Fibroblast of the conjunctiva (primary cell): ENCODE measurements at regions not wholly inside any gene's neighbourhood (a gene's known extent, or its start where the extent isn't known, plus 50 kb on each side); places are given as distances from the start of the nearest gene placed in this dataset.

Source experiments
- DNase-seq: peaks from one replicate; pipeline ENCODE4 v3.0.0-alpha.2; 2010; ENCODE audit warnings: low read depth

GRCh38 chr2:62302631-62303435 lies 106.9 kb downstream of the B3GNT2 start:
- DNase-seq, result no peak

- DNase-seq, result no peak
These were observed 105.0 kb downstream of the B3GNT2 start for GRCh38 chr2:62300925-62301324.

- no peak for DNase-seq
These were observed 101.7 kb downstream of the B3GNT2 start for GRCh38 chr2:62297624-62298010.

DNA sequence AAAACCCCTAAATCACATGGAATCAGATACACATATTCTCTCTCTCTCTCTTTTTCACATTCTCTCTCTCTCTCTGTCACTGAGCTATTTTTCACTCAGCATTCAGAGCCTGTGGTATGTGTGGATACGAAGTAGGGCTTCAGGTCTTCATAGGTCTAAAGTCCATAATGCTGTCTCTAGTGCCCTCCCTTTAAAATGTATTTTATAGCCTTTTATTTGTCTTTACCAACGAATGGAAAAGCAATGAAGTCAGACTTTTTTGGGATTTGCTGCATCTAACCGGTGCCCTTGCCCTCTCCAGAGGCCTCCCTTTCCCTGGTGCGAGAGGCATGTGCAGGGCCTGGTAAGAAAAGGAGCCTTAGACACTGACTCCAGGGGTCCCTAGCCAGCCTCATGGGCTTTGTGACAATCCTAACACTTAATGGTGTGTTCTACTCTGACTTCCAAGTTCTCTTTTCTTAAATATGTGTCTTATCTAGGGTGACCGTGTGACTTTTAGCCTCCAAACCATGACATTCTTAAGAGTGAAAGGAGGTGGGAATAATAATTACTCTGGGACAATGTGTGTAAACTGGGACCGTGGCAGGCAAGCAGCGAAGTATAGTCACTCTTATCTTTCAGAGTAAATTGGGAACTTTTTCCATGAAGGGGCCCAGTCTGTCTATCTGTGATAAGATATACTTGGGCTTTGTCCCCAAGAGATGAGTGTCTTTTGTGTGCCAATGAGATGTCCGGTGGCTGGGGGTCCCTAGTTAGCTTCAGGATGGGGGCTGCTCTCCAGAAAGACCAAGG lies 101.1 kb downstream of the B3GNT2 start:
- no peak for DNase-seq

GRCh38 chr2:62296034-62296831 lies 100.3 kb downstream of the B3GNT2 start:
- DNase-seq, result no peak

GRCh38 chr2:62293490-62294271 lies 97.8 kb downstream of the B3GNT2 start:
- no peak for DNase-seq

- no peak for DNase-seq
These were observed 97.2 kb downstream of the B3GNT2 start for GRCh38 chr2:62293151-62293489.

DNA sequence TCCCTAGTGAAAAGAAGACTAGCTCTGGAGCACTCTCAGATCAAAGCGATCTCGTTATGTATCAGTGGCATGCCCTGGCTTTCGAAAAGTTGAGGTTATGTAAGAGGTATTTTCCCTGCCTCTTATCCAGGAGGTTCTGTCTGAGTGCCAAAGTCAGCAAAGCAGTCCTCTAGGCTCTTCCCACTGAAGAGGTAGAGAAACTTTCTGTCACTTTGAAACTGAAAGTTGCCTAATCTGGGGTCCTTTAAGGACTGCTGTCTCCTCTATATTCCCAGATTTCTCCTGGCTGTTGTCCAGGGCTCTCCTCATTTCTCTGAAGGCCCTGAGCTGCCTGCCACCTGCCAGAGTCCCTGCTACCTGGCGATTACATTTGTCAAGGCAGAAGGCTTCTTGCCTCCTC lies 96.3 kb downstream of the B3GNT2 start:
- DNase-seq, result no peak

DNA sequence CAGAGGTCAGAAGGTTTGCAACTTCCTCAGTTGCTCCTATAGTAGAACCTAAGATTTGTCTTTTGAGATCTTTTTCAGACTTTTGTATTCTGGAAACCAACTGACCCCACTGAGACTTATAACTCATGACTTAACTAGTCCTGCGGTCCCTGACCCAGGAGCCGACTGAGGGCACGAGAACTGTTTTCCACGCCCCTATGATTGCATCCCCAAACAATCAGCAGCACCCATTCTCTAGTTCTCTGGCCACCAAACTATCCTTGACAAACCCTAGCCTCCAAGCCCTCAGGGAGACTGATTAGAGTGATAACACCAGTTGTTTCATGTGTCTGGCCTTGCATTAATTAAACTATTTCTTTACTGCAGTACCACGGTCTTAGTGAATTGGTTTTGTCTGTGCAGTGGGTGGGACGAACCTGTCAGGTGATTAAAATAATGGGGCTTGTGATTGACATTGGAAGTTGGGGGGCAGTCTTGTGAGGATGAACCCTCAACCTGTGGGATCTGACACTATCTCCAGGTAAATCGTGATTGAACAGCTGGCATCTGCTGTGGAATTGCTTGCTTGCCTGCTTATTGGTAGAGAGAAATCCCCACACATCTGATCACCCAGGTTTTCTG lies 95.7 kb downstream of the B3GNT2 start:
- DNase-seq, result no peak

DNA sequence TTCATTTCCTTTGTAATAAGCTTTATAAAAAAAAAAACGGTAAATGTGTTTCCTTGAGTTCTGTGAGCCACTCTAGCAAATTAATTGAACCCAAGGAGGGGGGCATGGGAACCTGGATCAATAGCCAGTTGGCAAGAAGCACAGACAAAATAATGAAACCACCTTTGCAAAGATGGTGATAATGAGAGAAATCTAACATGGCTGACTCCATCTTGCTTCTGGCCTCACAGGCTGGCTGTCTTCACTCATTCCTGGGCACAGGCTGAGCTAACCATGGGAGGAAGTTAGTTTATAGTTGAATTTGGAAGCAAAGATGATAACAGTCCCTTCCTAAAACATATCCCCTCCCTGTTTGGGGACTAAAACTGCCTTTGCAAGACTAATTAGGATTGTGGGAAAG lies 95.1 kb downstream of the B3GNT2 start:
- DNase-seq, result no peak

- DNase-seq, result peak; percentile 32
These were observed 92.3 kb downstream of the B3GNT2 start for GRCh38 chr2:62287899-62288880.

- DNase-seq, result no peak
These were observed 91.4 kb downstream of the B3GNT2 start for GRCh38 chr2:62287282-62287681.

DNA sequence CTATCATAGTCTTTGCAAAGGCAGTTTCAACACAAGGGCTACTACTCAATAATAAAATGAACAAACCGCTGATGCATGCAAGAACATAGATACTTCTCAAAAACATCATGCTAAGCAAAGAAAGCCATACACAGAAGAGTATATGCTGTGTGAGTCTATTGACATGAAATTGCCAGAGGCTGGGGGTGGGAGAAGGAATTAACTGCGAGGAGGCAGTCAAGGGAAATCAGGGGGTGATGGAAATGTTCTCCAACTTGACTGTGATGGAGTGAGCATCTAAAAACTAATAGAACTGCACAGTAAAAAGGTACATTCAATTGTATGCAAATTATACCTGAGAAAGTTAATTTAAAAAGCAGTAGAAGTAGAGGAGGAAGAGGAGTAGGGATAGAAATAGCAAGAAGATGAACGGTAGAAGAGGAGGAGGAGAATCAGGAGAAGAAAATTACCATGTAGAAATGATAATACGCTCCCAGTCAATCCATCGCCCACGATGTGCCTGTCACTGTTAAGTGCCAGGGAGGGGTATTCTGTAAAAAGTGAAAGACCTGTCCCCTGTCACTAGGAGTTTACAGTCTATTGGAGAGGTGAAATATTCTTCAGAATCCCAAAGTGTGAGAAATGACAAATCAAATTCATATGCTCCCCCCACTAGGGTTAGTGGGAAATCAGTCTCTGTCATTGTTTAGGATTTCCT lies 90.3 kb downstream of the B3GNT2 start:
- DNase-seq, result no peak

- no peak for DNase-seq
These were observed 89.1 kb downstream of the B3GNT2 start for GRCh38 chr2:62284980-62285379.

GRCh38 chr2:62284471-62284870 lies 88.6 kb downstream of the B3GNT2 start:
- DNase-seq, result no peak

DNA sequence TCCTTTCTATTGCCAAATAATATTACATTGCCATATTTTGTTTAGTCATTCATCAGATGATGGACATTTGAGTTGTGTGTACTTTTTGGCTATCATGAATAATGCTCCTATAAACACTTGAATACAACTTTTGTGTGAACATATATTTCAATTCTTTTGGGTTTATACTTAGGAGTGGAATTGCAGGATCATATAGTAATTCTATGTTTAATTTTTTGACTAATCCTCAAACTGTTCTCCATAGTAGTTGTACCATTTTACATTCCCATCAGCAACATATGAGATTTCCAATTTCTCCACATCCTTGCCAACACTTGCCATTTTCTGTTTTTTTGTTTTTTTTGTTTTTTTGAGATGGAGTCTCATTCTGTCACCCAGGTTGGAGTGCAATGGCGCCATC lies 87.2 kb downstream of the B3GNT2 start:
- no peak for DNase-seq

DNA sequence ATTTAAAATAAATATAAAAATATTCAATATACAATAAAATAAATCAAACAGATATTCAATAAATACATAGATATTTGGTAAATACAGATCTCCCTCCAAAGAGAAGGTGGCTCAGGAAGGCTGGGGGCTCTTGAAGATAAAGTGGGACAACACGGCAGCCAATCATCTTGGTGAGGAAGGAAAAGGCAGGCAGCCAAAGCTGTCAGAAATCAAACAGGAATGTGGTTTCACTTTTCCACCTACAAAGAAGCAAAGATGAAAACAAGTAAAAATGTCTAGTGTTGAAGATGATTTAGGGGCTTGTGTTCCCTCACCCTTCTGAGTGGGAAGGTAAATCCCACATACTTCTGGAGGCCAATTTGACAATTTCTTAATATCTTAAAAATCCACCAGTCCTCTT lies 85.7 kb downstream of the B3GNT2 start:
- no peak for DNase-seq

DNA sequence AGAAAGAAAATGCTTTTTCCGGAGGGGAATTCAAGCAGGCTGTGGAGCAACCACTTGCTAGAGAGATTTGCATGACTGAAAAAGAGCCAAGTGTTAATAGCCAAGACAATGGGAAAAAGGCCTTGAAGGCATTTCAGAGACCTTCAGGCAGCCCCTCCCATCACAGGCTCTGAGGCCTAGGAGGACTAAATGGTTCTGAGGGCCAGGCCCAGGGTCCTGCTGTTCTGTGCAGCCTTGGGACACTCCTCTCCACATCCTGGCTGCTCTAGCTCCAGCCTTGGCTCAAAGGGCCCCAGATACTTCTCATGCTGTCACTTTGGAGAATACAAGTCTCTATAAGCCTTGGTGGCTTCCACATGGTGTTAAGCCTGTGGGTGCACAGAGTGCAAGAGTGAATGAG lies 81.8 kb downstream of the B3GNT2 start:
- DNase-seq, result no peak
